Vagina (tissue), 2 donors: ENCODE measurements at regions not wholly inside any gene's neighbourhood (a gene's known extent, or its start where the extent isn't known, plus 50 kb on each side); places are given as distances from the start of the nearest gene placed in this dataset.

Source experiments
- DNase-seq, 2 donors: peaks; one replicate each; pipeline ENCODE4 v3.0.0-alpha.2; 2017; ENCODE audit errors: extremely low spot score in 2 of 2
- H3K27ac ChIP-seq: fragments of 200-600 bp; sonication (generic); one replicate; pipeline ENCODE4 v1.5.1; 2019
- H3K27me3 ChIP-seq: fragments of 200-600 bp; sonication (generic); one replicate; pipeline ENCODE4 v1.5.1; 2019
- H3K36me3 ChIP-seq, 2 donors: fragments of 200-600 bp; sonication (generic); one replicate each; pipeline ENCODE4 v1.5.1; 2017 to 2019
- H3K4me1 ChIP-seq: fragments of 200-600 bp; sonication (generic); one replicate; pipeline ENCODE4 v1.5.1; 2019
- H3K4me3 ChIP-seq, 2 donors: fragments of 200-600 bp; sonication (generic); 1 replicate in 1 of 2; 2 replicates in 1 of 2; pipeline ENCODE4 v1.5.1; 2016 to 2019
- H3K9me3 ChIP-seq: fragments of 200-600 bp; sonication (generic); one replicate; pipeline ENCODE4 v1.5.1; 2019
- CTCF ChIP-seq, 3 experiments: fragments of 450-650 bp in 2 of 3; fragments of 200-600 bp in 1 of 3; sonication (generic) in 1 of 3; IDR thresholded peaks; one replicate each; pipeline ENCODE4 v1.5.1; 2017 to 2019; ENCODE audit warnings: antibody characterized with exemption in 3 of 3, mild to moderate bottlenecking in 2 of 3, moderate library complexity in 2 of 3
- POLR2A ChIP-seq, 2 donors: fragments of 450-650 bp; IDR thresholded peaks; one replicate each; pipeline ENCODE4 v1.6.1; 2017; ENCODE audit warnings: antibody characterized with exemption in 2 of 2, mild to moderate bottlenecking in 2 of 2, moderate library complexity in 2 of 2
- POLR2AphosphoS5 ChIP-seq, 2 donors: sonication (generic); formaldehyde crosslinking; IDR thresholded peaks; one replicate each; pipeline ENCODE4 v1.9.0; 2017; ENCODE audit warnings: antibody characterized with exemption in 2 of 2, mild to moderate bottlenecking in 2 of 2, low read depth in 1 of 2; ENCODE audit not compliant: insufficient read depth in 1 of 2
- intact Hi-C: fragments of 100-400 bp; cut with DNase I; formaldehyde crosslinking; loops from one replicate; pipeline ENCODE4 v1.15.1; 2023

DNA sequence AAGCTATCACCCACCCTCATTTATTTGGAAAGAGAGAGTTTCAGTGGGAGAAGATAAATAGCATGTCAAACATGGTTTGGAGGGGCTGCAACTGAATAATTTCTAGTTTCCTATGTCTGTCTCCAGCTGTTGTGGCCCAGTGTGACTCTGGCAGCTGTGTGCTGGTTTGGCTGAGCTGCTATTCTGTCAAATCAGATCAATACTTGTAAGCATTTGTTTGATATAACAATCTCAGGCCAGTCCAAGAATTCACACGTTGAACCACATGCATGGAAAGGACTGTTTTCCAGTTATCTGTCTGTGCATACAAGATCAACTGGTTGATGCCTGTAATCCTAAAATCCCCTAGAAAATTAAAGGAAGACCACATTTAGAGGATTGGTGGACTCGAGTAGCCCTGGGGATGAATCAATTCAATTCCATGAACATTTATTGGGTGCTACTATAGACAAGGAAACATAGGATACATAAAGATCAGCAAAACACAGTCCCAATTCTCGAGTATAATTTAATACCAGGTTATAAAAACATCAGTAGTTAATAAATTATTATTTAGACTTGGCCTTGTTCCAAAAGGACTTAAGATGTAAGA is 209.0 kb upstream of the PARD3B start:
- no peak for TF ChIP-seq CTCF (IDR thresholded peaks at IDR 0.05)
- no peak for TF ChIP-seq POLR2A (IDR thresholded peaks at IDR 0.05)
- TF ChIP-seq POLR2AphosphoS5 (IDR thresholded peaks at IDR 0.05; ENCODE audit: insufficient read depth in 1 of 2, low read depth in 1 of 2), result no peak
- H3K36me3 ChIP-seq, result no peaks in the 10 kb centered on the region
- no peak overlapping the region for H3K27ac ChIP-seq
- no peak for DNase-seq
- H3K4me3 ChIP-seq, result no peak overlapping the region
- no peaks in the 10 kb centered on the region for H3K27me3 ChIP-seq
- H3K9me3 ChIP-seq, result no peaks in the 10 kb centered on the region
- intact Hi-C loops, result no loop called here
- H3K4me1 ChIP-seq, result no peaks in the 10 kb centered on the region

GRCh38 chr2:204337638-204338037 is 207.6 kb upstream of the PARD3B start:
- intact Hi-C loops, result no loop called here
- no peaks in the 10 kb centered on the region for H3K36me3 ChIP-seq
- H3K9me3 ChIP-seq, result no peaks in the 10 kb centered on the region
- H3K27me3 ChIP-seq, result no peaks in the 10 kb centered on the region
- no peak overlapping the region for H3K4me3 ChIP-seq
- H3K4me1 ChIP-seq, result no peaks in the 10 kb centered on the region
- no peak for TF ChIP-seq CTCF (IDR thresholded peaks at IDR 0.05)
- no peak for TF ChIP-seq POLR2AphosphoS5 (IDR thresholded peaks at IDR 0.05; ENCODE audit: insufficient read depth in 1 of 2, low read depth in 1 of 2)
- TF ChIP-seq POLR2A (IDR thresholded peaks at IDR 0.05), result no peak
- H3K27ac ChIP-seq, result no peak overlapping the region
- DNase-seq, result no peak

- Histone ChIP-seq H3K27me3 (no peaks in the 10 kb centered on the region), H3K4me3 (no peak overlapping the region), H3K36me3 (no peaks in the 10 kb centered on the region), H3K9me3 (no peaks in the 10 kb centered on the region), H3K27ac (no peak overlapping the region), H3K4me1 (no peaks in the 10 kb centered on the region)
- DNase-seq, result no peak
- intact Hi-C loops, result no loop called here
- TF ChIP-seq POLR2A (IDR thresholded peaks at IDR 0.05), result no peak
- TF ChIP-seq CTCF (IDR thresholded peaks at IDR 0.05), result no peak
- TF ChIP-seq POLR2AphosphoS5 (IDR thresholded peaks at IDR 0.05; ENCODE audit: insufficient read depth in 1 of 2, low read depth in 1 of 2), result no peak
Observed at GRCh38 chr2:204339212-204339715, 206.0 kb upstream of the PARD3B start.

DNA sequence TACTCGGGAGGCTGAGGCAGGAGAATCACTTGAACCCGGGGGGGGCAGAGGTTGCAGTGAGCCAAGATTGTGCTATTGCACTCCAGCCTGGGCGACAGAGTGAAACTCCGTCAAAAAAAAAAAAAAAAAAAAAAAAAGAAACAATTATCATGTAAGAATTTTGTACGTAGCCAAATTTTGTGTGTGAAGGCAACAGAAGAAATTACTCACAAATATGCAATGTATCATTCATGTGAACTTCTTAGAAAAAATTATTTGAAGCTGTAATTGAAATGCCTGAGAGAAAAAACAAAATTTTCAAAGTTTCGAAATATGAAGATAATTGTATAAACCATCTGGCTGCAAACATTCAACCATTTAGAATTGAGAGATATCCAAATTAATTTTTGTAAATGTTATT is 204.8 kb upstream of the PARD3B start:
- Histone ChIP-seq H3K9me3 (no peaks in the 10 kb centered on the region), H3K27me3 (no peaks in the 10 kb centered on the region), H3K4me3 (no peak overlapping the region), H3K36me3 (no peaks in the 10 kb centered on the region), H3K4me1 (no peaks in the 10 kb centered on the region), H3K27ac (no peak overlapping the region)
- intact Hi-C loops, result no loop called here
- no peak for TF ChIP-seq POLR2AphosphoS5 (IDR thresholded peaks at IDR 0.05; ENCODE audit: insufficient read depth in 1 of 2, low read depth in 1 of 2)
- no peak for TF ChIP-seq POLR2A (IDR thresholded peaks at IDR 0.05)
- no peak for TF ChIP-seq CTCF (IDR thresholded peaks at IDR 0.05)
- DNase-seq, result no peak

GRCh38 chr2:204341887-204342276 is 203.4 kb upstream of the PARD3B start:
- Histone ChIP-seq H3K4me1 (no peaks in the 10 kb centered on the region), H3K4me3 (no peak overlapping the region), H3K36me3 (no peaks in the 10 kb centered on the region), H3K27ac (no peak overlapping the region), H3K27me3 (no peaks in the 10 kb centered on the region), H3K9me3 (no peaks in the 10 kb centered on the region)
- TF ChIP-seq CTCF (IDR thresholded peaks at IDR 0.05) (no peak), POLR2A (IDR thresholded peaks at IDR 0.05) (no peak), POLR2AphosphoS5 (IDR thresholded peaks at IDR 0.05; ENCODE audit: insufficient read depth in 1 of 2, low read depth in 1 of 2) (no peak)
- no peak for DNase-seq
- intact Hi-C loops, result no loop called here
